ENCODE measurements at regions not wholly inside any gene's neighbourhood (a gene's known extent, or its start where the extent isn't known, plus 50 kb on each side); places are given as distances from the start of the nearest gene placed in this dataset.

GRCh38 chr6:44036196-44036595 lies 91.1 kb downstream of the MRPL14 start:
- TF ChIP-seq CTCF (conservative IDR thresholded peaks at IDR 0.05; ENCODE audit: low read length): no peak
- peak; percentile 36 for DNase-seq (ENCODE audit: low read depth)
- H3K4me3 ChIP-seq (ENCODE audit: low read length): no peak overlapping the region

GRCh38 chr6:44035621-44036020 lies 91.6 kb downstream of the MRPL14 start:
- no peak for TF ChIP-seq CTCF (conservative IDR thresholded peaks at IDR 0.05; ENCODE audit: low read length)
- peak; percentile 73 for DNase-seq (ENCODE audit: low read depth)
- H3K4me3 ChIP-seq (ENCODE audit: low read length): no peak overlapping the region

GRCh38 chr6:44034931-44035345 lies 92.3 kb downstream of the MRPL14 start:
- no peak for TF ChIP-seq CTCF (conservative IDR thresholded peaks at IDR 0.05; ENCODE audit: low read length)
- H3K4me3 ChIP-seq (ENCODE audit: low read length): no peak overlapping the region
- no peak for DNase-seq (ENCODE audit: low read depth)

GRCh38 chr6:44034391-44034861 lies 92.8 kb downstream of the MRPL14 start:
- no peak for TF ChIP-seq CTCF (conservative IDR thresholded peaks at IDR 0.05; ENCODE audit: low read length)
- DNase-seq (ENCODE audit: low read depth): no peak
- H3K4me3 ChIP-seq (ENCODE audit: low read length): no peak overlapping the region

GRCh38 chr6:44030812-44031454 lies 96.3 kb downstream of the MRPL14 start:
- no peak for TF ChIP-seq CTCF (conservative IDR thresholded peaks at IDR 0.05; ENCODE audit: low read length)

GRCh38 chr6:44029444-44030185 lies 97.6 kb downstream of the MRPL14 start:
- peak; percentile 85 for DNase-seq (ENCODE audit: low read depth)
- peak; percentile 24; the same call in 1 of the 2 replicates for TF ChIP-seq CTCF (conservative IDR thresholded peaks at IDR 0.05; ENCODE audit: low read length)
- no peak overlapping the region for H3K4me3 ChIP-seq (ENCODE audit: low read length)

More at GRCh38 chr6:44030812-44031454, 96.3 kb downstream of the MRPL14 start:
- no peak overlapping the region for H3K4me3 ChIP-seq (ENCODE audit: low read length)
- no peak for DNase-seq (ENCODE audit: low read depth)

All from AG10803 (cell line).